ENCODE measurements at regions not wholly inside any gene's neighbourhood (a gene's known extent, or its start where the extent isn't known, plus 50 kb on each side); places are given as distances from the start of the nearest gene placed in this dataset.
A peak's percentile ranks its signal among the peaks of the same experiment; 100 is the strongest.
"Not testable (repeated sequence)": the region's sequence is repeated elsewhere in the genome, so short reads cannot be mapped to it uniquely, and the experiment has no call there.

GRCh38 chr7:81383846-81384245 is 386.0 kb downstream of the HGF start:
- no peak for DNase-seq

GRCh38 chr7:81374641-81375040 is 395.2 kb downstream of the HGF start:
- not testable (repeated sequence) for H3K4me1 ChIP-seq (ENCODE audit: control insufficient read depth, insufficient read depth, low read length); DNase-seq; H3K9me3 ChIP-seq (ENCODE audit: control insufficient read depth, low read depth, low read length); H3K36me3 ChIP-seq (ENCODE audit: control insufficient read depth, insufficient read depth, low read length); H3K4me3 ChIP-seq (ENCODE audit: low read length); H3K27ac ChIP-seq (ENCODE audit: low read length); H3K27me3 ChIP-seq (ENCODE audit: control insufficient read depth, insufficient read depth, low read length)

More at GRCh38 chr7:81383846-81384245, 386.0 kb downstream of the HGF start:
- Histone ChIP-seq H3K27me3 (ENCODE audit: control insufficient read depth, insufficient read depth, low read length) (no peaks in the 10 kb centered on the region), H3K36me3 (ENCODE audit: control insufficient read depth, insufficient read depth, low read length) (no peaks in the 10 kb centered on the region), H3K9me3 (ENCODE audit: control insufficient read depth, low read depth, low read length) (no peaks in the 10 kb centered on the region), H3K27ac (ENCODE audit: low read length) (no peak overlapping the region), H3K4me3 (ENCODE audit: low read length) (no peak overlapping the region), H3K4me1 (ENCODE audit: control insufficient read depth, insufficient read depth, low read length) (no peaks in the 10 kb centered on the region)
- WGBS (ENCODE audit: insufficient coverage, low lambda C conversion rate): no CpG with 5 or more reads among the region's 2 CpGs

- Histone ChIP-seq H3K4me1 (ENCODE audit: control insufficient read depth, insufficient read depth, low read length) (no peaks in the 10 kb centered on the region), H3K27ac (ENCODE audit: low read length) (no peak overlapping the region), H3K36me3 (ENCODE audit: control insufficient read depth, insufficient read depth, low read length) (no peaks in the 10 kb centered on the region), H3K27me3 (ENCODE audit: control insufficient read depth, insufficient read depth, low read length) (no peaks in the 10 kb centered on the region), H3K4me3 (ENCODE audit: low read length) (no peak overlapping the region), H3K9me3 (ENCODE audit: control insufficient read depth, low read depth, low read length) (no peaks in the 10 kb centered on the region)
- no CpG with 5 or more reads among the region's 1 CpG for WGBS (ENCODE audit: insufficient coverage, low lambda C conversion rate)
- DNase-seq: no peak
These were observed 399.0 kb downstream of the HGF start for GRCh38 chr7:81370822-81371221.

GRCh38 chr7:81367326-81367931 is 402.4 kb downstream of the HGF start:
- no peak for DNase-seq
- Histone ChIP-seq H3K9me3 (ENCODE audit: control insufficient read depth, low read depth, low read length) (no peaks in the 10 kb centered on the region), H3K27me3 (ENCODE audit: control insufficient read depth, insufficient read depth, low read length) (no peaks in the 10 kb centered on the region), H3K4me3 (ENCODE audit: low read length) (no peak overlapping the region), H3K27ac (ENCODE audit: low read length) (no peak overlapping the region), H3K4me1 (ENCODE audit: control insufficient read depth, insufficient read depth, low read length) (no peaks in the 10 kb centered on the region), H3K36me3 (ENCODE audit: control insufficient read depth, insufficient read depth, low read length) (no peaks in the 10 kb centered on the region)
- 100% methylated on average over 1 of the region's 3 CpGs for WGBS (ENCODE audit: insufficient coverage, low lambda C conversion rate)

GRCh38 chr7:81366546-81366945 is 403.3 kb downstream of the HGF start:
- Histone ChIP-seq H3K4me1 (ENCODE audit: control insufficient read depth, insufficient read depth, low read length) (no peaks in the 10 kb centered on the region), H3K9me3 (ENCODE audit: control insufficient read depth, low read depth, low read length) (no peaks in the 10 kb centered on the region), H3K27ac (ENCODE audit: low read length) (no peak overlapping the region), H3K27me3 (ENCODE audit: control insufficient read depth, insufficient read depth, low read length) (no peaks in the 10 kb centered on the region), H3K36me3 (ENCODE audit: control insufficient read depth, insufficient read depth, low read length) (no peaks in the 10 kb centered on the region), H3K4me3 (ENCODE audit: low read length) (no peak overlapping the region)
- no peak for DNase-seq

GRCh38 chr7:81361769-81362312 is 408.0 kb downstream of the HGF start:
- no peaks in the 10 kb centered on the region for H3K27me3 ChIP-seq (ENCODE audit: control insufficient read depth, insufficient read depth, low read length)
- peak overlapping the region; percentile 1 for H3K27ac ChIP-seq (ENCODE audit: low read length)
- no peak overlapping the region for H3K4me3 ChIP-seq (ENCODE audit: low read length)
- no peaks in the 10 kb centered on the region for H3K4me1 ChIP-seq (ENCODE audit: control insufficient read depth, insufficient read depth, low read length)
- H3K9me3 ChIP-seq (ENCODE audit: control insufficient read depth, low read depth, low read length): no peaks in the 10 kb centered on the region
- peak; percentile 4 to 17 for DNase-seq
- 80% methylated on average over 2 of the region's 2 CpGs for WGBS (ENCODE audit: insufficient coverage, low lambda C conversion rate)
- no peaks in the 10 kb centered on the region for H3K36me3 ChIP-seq (ENCODE audit: control insufficient read depth, insufficient read depth, low read length)

- no peak overlapping the region for H3K4me3 ChIP-seq (ENCODE audit: low read length)
- no peaks in the 10 kb centered on the region for H3K9me3 ChIP-seq (ENCODE audit: control insufficient read depth, low read depth, low read length)
- no CpG with 5 or more reads among the region's 2 CpGs for WGBS (ENCODE audit: insufficient coverage, low lambda C conversion rate)
- H3K4me1 ChIP-seq (ENCODE audit: control insufficient read depth, insufficient read depth, low read length): no peaks in the 10 kb centered on the region
- H3K27ac ChIP-seq (ENCODE audit: low read length): no peak overlapping the region
- H3K27me3 ChIP-seq (ENCODE audit: control insufficient read depth, insufficient read depth, low read length): no peaks in the 10 kb centered on the region
- H3K36me3 ChIP-seq (ENCODE audit: control insufficient read depth, insufficient read depth, low read length): no peaks in the 10 kb centered on the region
- no peak for DNase-seq
These were observed 413.9 kb downstream of the HGF start for GRCh38 chr7:81355911-81356310.

- H3K27me3 ChIP-seq (ENCODE audit: control insufficient read depth, insufficient read depth, low read length): no peaks in the 10 kb centered on the region
- no peak overlapping the region for H3K27ac ChIP-seq (ENCODE audit: low read length)
- WGBS (ENCODE audit: insufficient coverage, low lambda C conversion rate): 100% methylated on average over 1 of the region's 5 CpGs
- H3K9me3 ChIP-seq (ENCODE audit: control insufficient read depth, low read depth, low read length): no peaks in the 10 kb centered on the region
- H3K36me3 ChIP-seq (ENCODE audit: control insufficient read depth, insufficient read depth, low read length): no peaks in the 10 kb centered on the region
- DNase-seq: no peak
- H3K4me3 ChIP-seq (ENCODE audit: low read length): no peak overlapping the region
- no peaks in the 10 kb centered on the region for H3K4me1 ChIP-seq (ENCODE audit: control insufficient read depth, insufficient read depth, low read length)
These were observed 420.8 kb downstream of the HGF start for GRCh38 chr7:81349044-81349443.

- no peak for DNase-seq
- WGBS (ENCODE audit: insufficient coverage, low lambda C conversion rate): 67% methylated on average over 1 of the region's 2 CpGs
- H3K4me3 ChIP-seq (ENCODE audit: low read length): no peak overlapping the region
These were observed 421.1 kb upstream of the SEMA3C start for GRCh38 chr7:81339946-81340345.

GRCh38 chr7:81333536-81333935 is 414.7 kb upstream of the SEMA3C start:
- Histone ChIP-seq H3K36me3 (ENCODE audit: control insufficient read depth, insufficient read depth, low read length) (no peaks in the 10 kb centered on the region), H3K9me3 (ENCODE audit: control insufficient read depth, low read depth, low read length) (peaks cover 5% of the 10 kb centered on the region), H3K27ac (ENCODE audit: low read length) (no peak overlapping the region), H3K27me3 (ENCODE audit: control insufficient read depth, insufficient read depth, low read length) (no peaks in the 10 kb centered on the region), H3K4me3 (ENCODE audit: low read length) (no peak overlapping the region), H3K4me1 (ENCODE audit: control insufficient read depth, insufficient read depth, low read length) (no peaks in the 10 kb centered on the region)
- WGBS (ENCODE audit: insufficient coverage, low lambda C conversion rate): no CpG with 5 or more reads among the region's 13 CpGs
- no peak for DNase-seq

More at GRCh38 chr7:81339946-81340345, 421.1 kb upstream of the SEMA3C start:
- H3K4me1 ChIP-seq (ENCODE audit: control insufficient read depth, insufficient read depth, low read length): no peaks in the 10 kb centered on the region
- H3K9me3 ChIP-seq (ENCODE audit: control insufficient read depth, low read depth, low read length): peaks cover 2% of the 10 kb centered on the region
- no peaks in the 10 kb centered on the region for H3K27me3 ChIP-seq (ENCODE audit: control insufficient read depth, insufficient read depth, low read length)
- H3K36me3 ChIP-seq (ENCODE audit: control insufficient read depth, insufficient read depth, low read length): no peaks in the 10 kb centered on the region
- H3K27ac ChIP-seq (ENCODE audit: low read length): no peak overlapping the region

GRCh38 chr7:81333004-81333403 is 414.2 kb upstream of the SEMA3C start:
- no peaks in the 10 kb centered on the region for H3K4me1 ChIP-seq (ENCODE audit: control insufficient read depth, insufficient read depth, low read length)
- no CpG with 5 or more reads among the region's 1 CpG for WGBS (ENCODE audit: insufficient coverage, low lambda C conversion rate)
- H3K36me3 ChIP-seq (ENCODE audit: control insufficient read depth, insufficient read depth, low read length): no peaks in the 10 kb centered on the region
- no peak overlapping the region for H3K4me3 ChIP-seq (ENCODE audit: low read length)
- H3K9me3 ChIP-seq (ENCODE audit: control insufficient read depth, low read depth, low read length): peaks cover 5% of the 10 kb centered on the region
- DNase-seq: no peak
- H3K27ac ChIP-seq (ENCODE audit: low read length): no peak overlapping the region
- no peaks in the 10 kb centered on the region for H3K27me3 ChIP-seq (ENCODE audit: control insufficient read depth, insufficient read depth, low read length)
